MM.1S (cell line): ENCODE measurements at regions not wholly inside any gene's neighbourhood (a gene's known extent, or its start where the extent isn't known, plus 50 kb on each side); places are given as distances from the start of the nearest gene placed in this dataset.
"Not testable (repeated sequence)": the region's sequence is repeated elsewhere in the genome, so short reads cannot be mapped to it uniquely, and the experiment has no call there.

Experiments used
- DNase-seq: peaks from one replicate; pipeline ENCODE4 v3.0.0-alpha.2; 2015
- H2AFZ ChIP-seq: fragments of 300-600 bp; sonication (generic); 2 replicates; pipeline ENCODE4 v1.6.0; 2016; ENCODE audit warnings: antibody characterized with exemption, low read length
- H3F3A ChIP-seq: fragments of 300-600 bp; sonication (generic); 2 replicates; pipeline ENCODE4 v1.6.1; 2016; ENCODE audit warnings: mild to moderate bottlenecking, antibody characterized with exemption, low read length, moderate library complexity, mixed read lengths; ENCODE audit not compliant: insufficient read depth
- H3K27ac ChIP-seq: fragments of 300-600 bp; sonication (generic); 2 replicates; pipeline ENCODE4 v1.5.1; 2016; ENCODE audit warnings: mild to moderate bottlenecking, low read length
- H3K27me3 ChIP-seq: fragments of 300-600 bp; sonication (generic); replicated peaks from 2 replicates; pipeline ENCODE4 v1.6.0; 2016; ENCODE audit warnings: low read length; ENCODE audit not compliant: insufficient read depth
- H3K36me3 ChIP-seq: fragments of 300-600 bp; sonication (generic); replicated peaks from 2 replicates; pipeline ENCODE4 v1.6.1; 2016; ENCODE audit warnings: mild to moderate bottlenecking, low read length, mixed read lengths; ENCODE audit not compliant: insufficient read depth
- H3K4me1 ChIP-seq: fragments of 300-600 bp; sonication (generic); 2 replicates; pipeline ENCODE4 v1.6.1; 2016; ENCODE audit warnings: low read length, mixed read lengths
- H3K4me2 ChIP-seq: fragments of 300-600 bp; sonication (generic); 2 replicates; pipeline ENCODE4 v1.6.0; 2016; ENCODE audit warnings: low read depth, low read length
- H3K4me3 ChIP-seq: fragments of 300-600 bp; sonication (generic); 2 replicates; pipeline ENCODE4 v1.5.1; 2016; ENCODE audit warnings: low read length, mixed read lengths
- H3K79me2 ChIP-seq: fragments of 300-600 bp; sonication (generic); 2 replicates; pipeline ENCODE4 v1.6.1; 2016; ENCODE audit warnings: mixed run types, low read length, mixed read lengths
- H3K9ac ChIP-seq: fragments of 300-600 bp; sonication (generic); 2 replicates; pipeline ENCODE4 v1.6.1; 2016; ENCODE audit warnings: low read length, mixed read lengths
- H3K9me2 ChIP-seq: fragments of 300-600 bp; sonication (generic); replicated peaks from 2 replicates; pipeline ENCODE4 v1.6.1; 2016; ENCODE audit warnings: mild to moderate bottlenecking, low read length, mixed read lengths; ENCODE audit not compliant: insufficient read depth
- H3K9me3 ChIP-seq: fragments of 300-600 bp; sonication (generic); replicated peaks from 2 replicates; pipeline ENCODE4 v1.6.1; 2016; ENCODE audit warnings: mild to moderate bottlenecking, low read length, mixed read lengths; ENCODE audit not compliant: insufficient read depth
- H4K20me1 ChIP-seq: fragments of 300-600 bp; sonication (generic); 2 replicates; pipeline ENCODE4 v1.6.1; 2016; ENCODE audit warnings: mild to moderate bottlenecking, low read length, moderate library complexity, mixed read lengths; ENCODE audit not compliant: insufficient read depth

DNA sequence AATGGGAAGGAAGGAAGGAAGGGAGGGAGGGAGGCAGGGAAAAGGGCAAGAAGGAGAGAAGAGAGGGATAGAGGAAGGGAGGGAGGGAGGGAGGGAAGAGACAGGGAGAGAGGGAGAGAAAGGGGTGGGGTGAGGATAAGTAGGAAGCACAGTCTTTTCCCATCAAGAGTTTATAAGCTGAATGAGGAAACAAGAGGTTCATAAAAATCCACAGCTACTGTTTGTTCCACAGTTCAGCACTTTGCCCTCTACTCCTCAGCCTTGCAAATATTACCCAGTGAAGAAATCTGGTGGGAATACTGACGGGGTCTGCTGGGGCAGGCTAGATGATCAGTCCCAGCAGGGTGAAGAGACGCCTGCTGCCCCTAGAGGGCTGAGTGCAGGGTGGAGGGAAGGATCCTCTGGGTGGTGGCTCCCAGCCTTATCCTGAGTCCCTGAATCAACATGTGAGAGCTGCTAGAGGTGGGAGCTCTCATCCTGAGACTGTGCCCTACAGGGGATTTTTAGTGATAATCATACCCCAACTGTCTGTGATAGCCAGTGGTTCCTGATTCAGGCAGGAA lies 233.9 kb upstream of the NBPF12 start:
- H3K4me1 ChIP-seq, H3K27ac ChIP-seq, H3K36me3 ChIP-seq, H2AFZ ChIP-seq, H3K9ac ChIP-seq, H3K4me3 ChIP-seq, H3K4me2 ChIP-seq, H4K20me1 ChIP-seq, H3K9me3 ChIP-seq, H3K9me2 ChIP-seq, H3K27me3 ChIP-seq, H3K79me2 ChIP-seq, H3F3A ChIP-seq, DNase-seq: not testable (repeated sequence)

- H3K4me1 ChIP-seq, H3K9me3 ChIP-seq, H3K9ac ChIP-seq, H2AFZ ChIP-seq, H3K4me3 ChIP-seq, H4K20me1 ChIP-seq, H3K79me2 ChIP-seq, H3K27me3 ChIP-seq, H3K36me3 ChIP-seq, H3K4me2 ChIP-seq, H3K27ac ChIP-seq, H3K9me2 ChIP-seq, H3F3A ChIP-seq, DNase-seq: not testable (repeated sequence)
These were observed 236.8 kb upstream of the NBPF12 start for GRCh38 chr1:146701320-146701719.

GRCh38 chr1:146695388-146695787 lies 242.7 kb upstream of the NBPF12 start:
- H3K4me2 ChIP-seq, H3K79me2 ChIP-seq, H3K9me2 ChIP-seq, H3K4me3 ChIP-seq, H3K27me3 ChIP-seq, H3K9ac ChIP-seq, H3F3A ChIP-seq, H2AFZ ChIP-seq, DNase-seq, H4K20me1 ChIP-seq, H3K4me1 ChIP-seq, H3K9me3 ChIP-seq, H3K27ac ChIP-seq, H3K36me3 ChIP-seq: not testable (repeated sequence)

DNA sequence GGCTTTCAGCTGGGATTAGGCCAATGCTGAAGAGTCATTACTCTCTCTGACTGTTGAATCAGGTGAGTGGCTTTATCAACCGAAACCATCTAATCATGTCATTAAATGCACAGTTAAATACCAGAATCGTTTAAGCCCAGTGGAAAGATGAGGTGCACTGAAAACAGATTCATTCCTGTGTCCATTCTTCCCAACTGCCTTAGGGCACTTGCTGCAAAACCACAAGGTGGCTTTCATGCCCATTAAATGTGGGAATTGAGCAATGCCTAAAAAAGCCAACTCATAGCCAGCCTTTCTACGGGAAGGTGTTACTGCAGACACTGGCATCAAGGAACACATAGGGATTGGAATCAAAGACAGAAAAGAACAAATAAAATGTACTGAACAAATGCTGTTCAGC lies 246.3 kb upstream of the NBPF12 start:
- not testable (repeated sequence) for H3K4me2 ChIP-seq, H3F3A ChIP-seq, H4K20me1 ChIP-seq, H3K79me2 ChIP-seq, H3K4me1 ChIP-seq, H3K9me2 ChIP-seq, H3K27me3 ChIP-seq, H3K36me3 ChIP-seq, H3K4me3 ChIP-seq, H3K9me3 ChIP-seq, H3K9ac ChIP-seq, H2AFZ ChIP-seq, H3K27ac ChIP-seq, DNase-seq

- H3K79me2 ChIP-seq, DNase-seq, H2AFZ ChIP-seq: not testable (repeated sequence)
These were observed 249.2 kb upstream of the NBPF12 start for GRCh38 chr1:146688893-146689292.

DNA sequence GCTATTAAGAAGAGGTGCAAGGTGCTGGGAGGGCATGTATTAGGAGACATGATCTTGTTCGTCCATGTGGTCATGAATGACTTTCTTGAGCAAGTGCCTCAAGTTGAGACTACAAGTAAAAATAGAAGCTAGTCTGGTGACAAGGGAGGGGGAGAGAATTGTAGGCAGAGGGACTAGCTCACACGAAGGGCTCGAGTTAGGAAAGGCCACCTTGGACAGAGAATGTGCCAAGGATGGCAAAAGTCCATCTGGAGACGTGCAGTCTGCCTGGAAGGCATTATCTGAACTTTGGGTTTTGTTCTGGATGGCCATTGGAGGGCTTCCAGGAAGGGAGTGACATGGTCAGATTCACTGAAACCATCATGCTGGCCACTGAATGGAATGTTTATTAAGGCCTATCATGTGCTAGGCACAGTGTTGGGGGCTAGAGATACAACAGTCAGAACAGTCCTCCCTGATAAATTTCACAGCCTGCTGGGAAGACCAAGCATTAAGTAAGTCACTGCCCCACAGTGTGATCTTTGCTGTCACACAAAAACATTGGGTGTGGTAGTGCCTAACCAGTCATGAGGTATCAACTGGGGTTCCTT lies 251.3 kb upstream of the NBPF12 start:
- not testable (repeated sequence) for H3K9me3 ChIP-seq, DNase-seq, H3K36me3 ChIP-seq, H2AFZ ChIP-seq, H4K20me1 ChIP-seq, H3K9me2 ChIP-seq, H3K4me3 ChIP-seq, H3K27me3 ChIP-seq, H3K4me1 ChIP-seq, H3K4me2 ChIP-seq, H3K9ac ChIP-seq, H3F3A ChIP-seq, H3K79me2 ChIP-seq, H3K27ac ChIP-seq

More at GRCh38 chr1:146688893-146689292, 249.2 kb upstream of the NBPF12 start:
- not testable (repeated sequence) for H3K4me1 ChIP-seq, H3K36me3 ChIP-seq, H3F3A ChIP-seq, H3K27me3 ChIP-seq, H3K9me3 ChIP-seq, H3K4me2 ChIP-seq, H3K9ac ChIP-seq, H3K4me3 ChIP-seq, H4K20me1 ChIP-seq, H3K27ac ChIP-seq, H3K9me2 ChIP-seq

DNA sequence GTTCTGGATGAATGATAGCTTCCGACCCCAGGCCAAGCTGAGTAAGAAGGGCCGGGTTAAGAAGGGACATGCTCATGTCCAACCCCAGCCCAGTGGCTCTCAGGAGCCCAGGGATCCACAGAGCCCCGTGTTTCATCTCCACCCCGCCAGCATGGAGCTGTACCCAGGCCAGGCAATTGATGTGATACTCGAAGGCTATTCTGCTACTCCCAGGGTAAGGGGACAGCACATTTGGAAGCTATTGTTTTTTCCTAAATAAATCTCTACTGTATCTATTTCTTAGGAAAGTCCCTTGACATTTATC lies 255.0 kb upstream of the NBPF12 start:
- not testable (repeated sequence) for H3K79me2 ChIP-seq, H3K9me3 ChIP-seq, H3K27me3 ChIP-seq

GRCh38 chr1:146682227-146683125 lies 255.6 kb upstream of the NBPF12 start:
- H3K9me3 ChIP-seq, H3K27ac ChIP-seq, H3K4me1 ChIP-seq, H3K4me2 ChIP-seq, H3K9ac ChIP-seq, DNase-seq, H3K4me3 ChIP-seq, H3K36me3 ChIP-seq, H2AFZ ChIP-seq, H4K20me1 ChIP-seq, H3K9me2 ChIP-seq, H3K27me3 ChIP-seq, H3K79me2 ChIP-seq, H3F3A ChIP-seq: not testable (repeated sequence)

More for the DNA sequence above, 255.0 kb upstream of the NBPF12 start:
- H3K4me1 ChIP-seq, H3K4me2 ChIP-seq, DNase-seq, H2AFZ ChIP-seq, H3K9ac ChIP-seq, H3F3A ChIP-seq, H3K9me2 ChIP-seq, H3K27ac ChIP-seq, H3K4me3 ChIP-seq, H4K20me1 ChIP-seq, H3K36me3 ChIP-seq: not testable (repeated sequence)
